Transverse colon (tissue), 4 donors: ENCODE measurements at regions not wholly inside any gene's neighbourhood (a gene's known extent, or its start where the extent isn't known, plus 50 kb on each side); places are given as distances from the start of the nearest gene placed in this dataset.

Experiments
- EP300 ChIP-seq: sonication (generic); formaldehyde crosslinking; IDR thresholded peaks from one replicate; pipeline ENCODE4 v1.6.1; 2017; ENCODE audit warnings: antibody characterized with exemption, low read depth
- POLR2A ChIP-seq: fragments of 450-650 bp; IDR thresholded peaks from one replicate; pipeline ENCODE4 v1.6.1; 2016; ENCODE audit warnings: antibody characterized with exemption, mild to moderate bottlenecking, moderate library complexity
- POLR2AphosphoS5 ChIP-seq, 3 donors: sonication (generic); formaldehyde crosslinking; IDR thresholded peaks; one replicate each; pipeline ENCODE4 v1.6.1; 2016; ENCODE audit warnings: antibody characterized with exemption in 3 of 3
- TF ChIP-seq, protein P1 (sequence below), 5 experiments: fragments of 200-600 bp in 3 of 5; fragments of 450-650 bp in 2 of 5; sonication (generic) in 3 of 5; IDR thresholded peaks; 1 replicate in 2 of 5; 2 replicates in 3 of 5; pipeline ENCODE4 v1.5.1; 2016 to 2017; ENCODE audit warnings: antibody characterized with exemption in 5 of 5, inconsistent platforms in 3 of 5, mild to moderate bottlenecking in 2 of 5, moderate library complexity in 1 of 5

DNA sequence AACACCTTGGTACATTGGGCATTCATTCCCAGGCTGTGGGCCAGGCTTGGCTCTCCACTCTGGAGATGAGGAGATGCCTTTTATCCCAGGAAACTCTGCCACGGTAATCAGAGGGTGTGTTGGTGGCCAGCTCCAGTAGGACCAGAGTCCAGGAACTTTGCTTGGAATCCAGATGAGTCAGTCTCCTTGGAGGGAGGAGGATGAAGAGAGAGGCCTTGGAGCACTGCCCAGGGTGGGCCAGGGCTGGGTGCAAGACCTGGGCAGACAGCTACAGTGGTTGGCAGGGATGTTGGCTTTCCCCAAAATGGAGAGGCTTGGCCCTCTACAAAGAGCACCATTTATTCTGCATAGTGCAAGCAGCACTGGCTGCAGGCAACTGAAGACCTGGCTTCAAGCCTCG lies 209.0 kb downstream of the RGS9 start:
- TF ChIP-seq, protein P1, sequence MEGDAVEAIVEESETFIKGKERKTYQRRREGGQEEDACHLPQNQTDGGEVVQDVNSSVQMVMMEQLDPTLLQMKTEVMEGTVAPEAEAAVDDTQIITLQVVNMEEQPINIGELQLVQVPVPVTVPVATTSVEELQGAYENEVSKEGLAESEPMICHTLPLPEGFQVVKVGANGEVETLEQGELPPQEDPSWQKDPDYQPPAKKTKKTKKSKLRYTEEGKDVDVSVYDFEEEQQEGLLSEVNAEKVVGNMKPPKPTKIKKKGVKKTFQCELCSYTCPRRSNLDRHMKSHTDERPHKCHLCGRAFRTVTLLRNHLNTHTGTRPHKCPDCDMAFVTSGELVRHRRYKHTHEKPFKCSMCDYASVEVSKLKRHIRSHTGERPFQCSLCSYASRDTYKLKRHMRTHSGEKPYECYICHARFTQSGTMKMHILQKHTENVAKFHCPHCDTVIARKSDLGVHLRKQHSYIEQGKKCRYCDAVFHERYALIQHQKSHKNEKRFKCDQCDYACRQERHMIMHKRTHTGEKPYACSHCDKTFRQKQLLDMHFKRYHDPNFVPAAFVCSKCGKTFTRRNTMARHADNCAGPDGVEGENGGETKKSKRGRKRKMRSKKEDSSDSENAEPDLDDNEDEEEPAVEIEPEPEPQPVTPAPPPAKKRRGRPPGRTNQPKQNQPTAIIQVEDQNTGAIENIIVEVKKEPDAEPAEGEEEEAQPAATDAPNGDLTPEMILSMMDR (IDR thresholded peaks at IDR 0.05): no peak
- TF ChIP-seq POLR2AphosphoS5 (IDR thresholded peaks at IDR 0.05) (no peak), POLR2A (no peak), EP300 (no peak)
